Ascending aorta (tissue), 2 donors: ENCODE measurements at regions not wholly inside any gene's neighbourhood (a gene's known extent, or its start where the extent isn't known, plus 50 kb on each side); places are given as distances from the start of the nearest gene placed in this dataset.
A peak's percentile ranks its signal among the peaks of the same experiment; 100 is the strongest.

Experiments used
- DNase-seq, 2 donors: peaks; one replicate each; pipeline ENCODE4 v3.0.0-alpha.2; 2019; ENCODE audit warnings: low spot score in 2 of 2
- H3K27ac ChIP-seq, 2 donors: fragments of 200-600 bp; sonication (generic); one replicate each; pipeline ENCODE4 v1.5.1; 2016 to 2017; ENCODE audit warnings: mild to moderate bottlenecking in 1 of 2
- H3K27me3 ChIP-seq: fragments of 200-600 bp; sonication (generic); one replicate; pipeline ENCODE4 v1.5.1; 2017
- H3K36me3 ChIP-seq, 2 donors: fragments of 200-600 bp; sonication (generic); one replicate each; pipeline ENCODE4 v1.5.1; 2016
- H3K4me1 ChIP-seq, 2 donors: fragments of 200-600 bp; sonication (generic); one replicate each; pipeline ENCODE4 v1.5.1; 2016 to 2017; ENCODE audit warnings: mild to moderate bottlenecking in 1 of 2
- H3K4me3 ChIP-seq, 2 donors: fragments of 200-600 bp; sonication (generic); one replicate each; pipeline ENCODE4 v1.5.1; 2016 to 2017; ENCODE audit warnings: mild to moderate bottlenecking in 1 of 2
- H3K9me3 ChIP-seq, 2 donors: fragments of 200-600 bp; sonication (generic); one replicate each; pipeline ENCODE4 v1.5.1; 2016
- CTCF ChIP-seq, 3 experiments: fragments of 200-600 bp in 2 of 3; fragments of 450-650 bp in 1 of 3; sonication (generic) in 2 of 3; IDR thresholded peaks; one replicate each; pipeline ENCODE4 v1.5.1; 2016 to 2019; ENCODE audit warnings: antibody characterized with exemption in 3 of 3, mild to moderate bottlenecking in 1 of 3, moderate library complexity in 1 of 3
- intact Hi-C: fragments of 100-400 bp; cut with DNase I; formaldehyde crosslinking; loops from one replicate; pipeline ENCODE4 v1.15.1; 2023

- H3K9me3 ChIP-seq = no peaks in the 10 kb centered on the region
- TF ChIP-seq CTCF (IDR thresholded peaks at IDR 0.05) = peak; percentile 26 to 86 (median 75)
- H3K27me3 ChIP-seq = no peaks in the 10 kb centered on the region
- no peaks in the 10 kb centered on the region for H3K4me1 ChIP-seq
- no peak overlapping the region for H3K4me3 ChIP-seq
- no peak overlapping the region for H3K27ac ChIP-seq
- intact Hi-C loops = no loop called here
- DNase-seq = peak in 1 of 2 donors; percentile 77
- no peaks in the 10 kb centered on the region for H3K36me3 ChIP-seq
Measured at GRCh38 chr17:34171245-34171818, 83.8 kb upstream of the CCL2 start.

- Histone ChIP-seq H3K4me3 (no peak overlapping the region), H3K9me3 (no peaks in the 10 kb centered on the region), H3K27me3 (no peaks in the 10 kb centered on the region), H3K36me3 (no peaks in the 10 kb centered on the region), H3K4me1 (peaks cover 0 to 7% of the 10 kb centered on the region in 2 donors), H3K27ac (no peak overlapping the region)
- intact Hi-C loops = no loop called here
- TF ChIP-seq CTCF (IDR thresholded peaks at IDR 0.05) = no peak
- no peak for DNase-seq
Measured at GRCh38 chr17:34172390-34172918, 82.6 kb upstream of the CCL2 start.

GRCh38 chr17:34173241-34173640 lies 81.8 kb upstream of the CCL2 start:
- DNase-seq = no peak
- Histone ChIP-seq H3K4me3 (no peak overlapping the region), H3K4me1 (peaks cover 0 to 8% of the 10 kb centered on the region in 2 donors), H3K27me3 (no peaks in the 10 kb centered on the region), H3K9me3 (no peaks in the 10 kb centered on the region), H3K27ac (no peak overlapping the region), H3K36me3 (no peaks in the 10 kb centered on the region)
- no peak for TF ChIP-seq CTCF (IDR thresholded peaks at IDR 0.05)
- intact Hi-C loops = no loop called here

- H3K4me1 ChIP-seq = peaks cover 0 to 11% of the 10 kb centered on the region in 2 donors
Measured at GRCh38 chr17:34174496-34174895, 80.6 kb upstream of the CCL2 start.

GRCh38 chr17:34176440-34176839 lies 78.6 kb upstream of the CCL2 start:
- H3K4me1 ChIP-seq = peaks cover 0 to 11% of the 10 kb centered on the region in 2 donors
- H3K27me3 ChIP-seq = no peaks in the 10 kb centered on the region
- no peaks in the 10 kb centered on the region for H3K9me3 ChIP-seq
- no peaks in the 10 kb centered on the region for H3K36me3 ChIP-seq
- DNase-seq = no peak
- no peak overlapping the region for H3K27ac ChIP-seq
- TF ChIP-seq CTCF (IDR thresholded peaks at IDR 0.05) = no peak
- intact Hi-C loops = no loop called here
- no peak overlapping the region for H3K4me3 ChIP-seq

More at GRCh38 chr17:34174496-34174895, 80.6 kb upstream of the CCL2 start:
- intact Hi-C loops = no loop called here
- TF ChIP-seq CTCF (IDR thresholded peaks at IDR 0.05) = no peak
- no peak overlapping the region for H3K4me3 ChIP-seq
- H3K27me3 ChIP-seq = no peaks in the 10 kb centered on the region
- H3K27ac ChIP-seq = no peak overlapping the region
- no peaks in the 10 kb centered on the region for H3K36me3 ChIP-seq
- no peak for DNase-seq
- H3K9me3 ChIP-seq = no peaks in the 10 kb centered on the region
